ENCODE measurements at regions not wholly inside any gene's neighbourhood (a gene's known extent, or its start where the extent isn't known, plus 50 kb on each side); places are given as distances from the start of the nearest gene placed in this dataset.

DNA sequence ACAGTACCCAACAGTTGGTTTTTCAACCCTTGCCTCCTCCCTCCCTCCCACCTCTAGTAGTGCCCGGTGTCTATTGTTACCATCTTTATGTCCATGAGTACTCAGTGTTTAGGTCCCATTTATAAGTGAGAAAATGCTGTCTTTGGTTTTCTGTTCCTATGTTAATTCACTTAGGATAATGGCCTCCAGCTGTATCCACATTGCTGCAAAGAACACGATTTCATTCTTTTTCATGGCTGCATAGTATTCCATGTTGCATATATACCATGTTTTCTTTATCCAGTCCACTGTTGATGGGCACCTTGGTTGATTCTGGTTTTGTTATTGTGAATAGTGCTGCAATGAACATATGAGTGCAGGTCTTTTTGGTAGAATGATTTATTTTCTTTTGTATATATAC, 631.3 kb downstream of the MED13L start:
- no peak for DNase-seq (ENCODE audit: low read depth, low spot score)

DNA sequence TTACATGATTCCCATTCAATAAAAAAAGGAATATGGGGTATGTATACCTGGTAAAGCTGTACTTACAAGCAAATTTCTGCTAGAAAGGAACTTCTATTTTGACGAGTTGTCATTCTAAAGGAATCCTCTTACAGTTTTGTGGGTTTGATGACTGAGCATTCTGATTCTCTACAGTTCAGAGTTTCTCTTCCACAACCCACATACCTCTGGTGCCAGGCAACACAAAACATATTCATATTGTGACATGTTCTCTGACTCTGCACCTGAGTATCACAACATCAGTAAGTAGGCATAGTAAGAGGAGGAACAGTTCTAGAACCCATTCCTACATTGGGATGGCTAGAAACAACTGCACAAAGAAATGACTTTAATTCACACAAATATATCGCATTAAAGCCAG, 636.6 kb downstream of the MED13L start:
- DNase-seq (ENCODE audit: low read depth, low spot score) = no peak

DNA sequence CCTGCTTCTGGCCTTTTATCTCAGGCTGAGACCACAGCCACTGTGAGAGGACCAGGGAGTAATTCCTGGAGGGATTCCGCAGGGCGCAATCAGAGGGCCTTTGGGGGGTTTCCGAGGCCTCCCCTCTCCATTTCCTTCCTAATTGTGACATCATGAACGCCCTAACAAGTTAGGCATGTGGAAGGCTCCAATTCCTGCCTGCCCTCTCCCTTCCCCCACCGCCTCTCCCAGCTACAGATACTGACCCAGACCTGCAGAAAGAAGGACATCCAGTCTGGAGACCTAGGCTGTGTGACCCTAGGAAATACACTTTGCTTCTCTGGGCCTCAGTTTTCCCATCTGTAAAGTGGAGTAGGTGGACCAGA, 637.9 kb downstream of the MED13L start:
- DNase-seq (ENCODE audit: low read depth, low spot score) = no peak

DNA sequence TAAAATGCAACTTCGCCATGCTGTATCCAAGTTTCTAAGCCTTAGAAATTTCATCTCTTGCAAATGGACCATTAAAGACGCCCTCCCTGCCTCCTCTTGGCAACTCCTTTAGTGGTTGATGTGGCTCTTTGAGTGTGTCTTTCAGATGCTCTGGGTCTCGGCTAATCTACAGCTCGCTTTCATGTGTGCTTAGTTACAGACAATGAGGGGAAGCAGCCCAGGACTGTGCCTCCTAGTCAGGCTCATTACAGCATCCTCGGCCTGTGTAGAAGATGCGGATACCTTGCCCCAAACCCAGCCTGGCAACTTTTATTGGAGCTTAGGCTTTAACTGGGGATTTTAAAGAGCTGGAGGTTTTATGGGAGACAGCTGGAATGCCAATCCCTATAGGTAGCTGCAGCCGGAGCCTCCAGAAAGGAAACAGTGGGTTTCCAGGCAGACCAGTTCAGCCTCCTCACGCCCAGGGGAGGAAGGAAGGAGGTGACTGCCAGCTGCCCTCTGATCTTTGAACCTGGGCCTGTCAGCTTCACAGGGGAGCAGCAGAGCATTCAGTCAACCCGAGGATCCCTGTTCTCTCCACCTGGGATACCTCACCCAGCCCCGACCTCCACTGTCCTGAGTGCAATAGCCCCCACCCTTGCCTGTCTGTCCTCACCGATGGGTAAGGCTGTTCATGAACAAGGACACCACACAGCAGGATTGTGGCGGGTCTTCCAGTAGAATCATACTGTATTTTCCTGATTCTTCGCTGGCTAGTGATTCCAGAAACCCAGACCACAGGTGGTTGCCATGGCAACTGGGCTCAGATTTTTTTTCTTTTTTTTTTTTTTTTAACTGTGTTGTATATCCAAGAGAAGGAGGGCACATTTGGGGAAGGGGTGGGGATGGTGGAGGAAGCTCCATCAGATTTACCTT, 638.5 kb downstream of the MED13L start:
- DNase-seq (ENCODE audit: low read depth, low spot score) = no peak

DNA sequence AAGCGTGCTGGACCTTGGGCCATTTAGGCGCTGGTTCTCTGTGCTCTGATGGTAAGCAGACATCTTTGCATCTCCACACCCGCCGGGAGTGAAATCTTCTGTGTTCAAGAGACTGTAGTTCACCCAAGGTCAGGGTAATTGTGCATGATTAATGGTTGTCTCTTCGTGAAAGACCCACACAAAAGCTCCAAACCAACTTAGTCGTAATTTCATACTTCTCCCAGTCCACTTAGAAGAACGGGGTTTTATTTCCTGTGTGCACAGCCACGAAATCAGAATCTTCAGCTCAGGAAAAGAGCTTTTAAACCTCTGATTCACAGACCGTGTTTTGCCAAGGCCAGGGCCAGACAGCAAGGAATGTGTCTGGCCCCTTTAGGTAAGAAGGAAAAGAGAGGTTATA, 640.9 kb downstream of the MED13L start:
- DNase-seq (ENCODE audit: low read depth, low spot score) = no peak

DNA sequence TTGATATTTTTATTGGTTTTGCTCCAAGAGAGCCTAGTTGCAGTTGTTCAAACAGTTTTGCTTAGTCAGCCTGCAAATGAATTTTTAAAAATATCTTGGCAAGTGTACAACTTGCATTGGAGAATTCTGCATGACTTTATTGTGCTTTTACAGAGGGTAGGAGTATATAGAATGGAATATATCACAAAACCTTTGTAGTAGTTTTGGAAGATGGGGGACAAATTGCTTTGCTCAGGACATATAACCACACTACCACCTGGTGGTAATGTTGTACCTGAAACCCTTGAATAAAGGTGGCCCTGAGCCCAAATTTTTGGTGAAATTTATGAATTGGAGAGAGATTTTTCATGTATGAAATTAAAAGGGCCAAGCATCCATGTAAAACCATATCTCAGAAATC, 645.2 kb downstream of the MED13L start:
- DNase-seq (ENCODE audit: low read depth, low spot score) = no peak

DNA sequence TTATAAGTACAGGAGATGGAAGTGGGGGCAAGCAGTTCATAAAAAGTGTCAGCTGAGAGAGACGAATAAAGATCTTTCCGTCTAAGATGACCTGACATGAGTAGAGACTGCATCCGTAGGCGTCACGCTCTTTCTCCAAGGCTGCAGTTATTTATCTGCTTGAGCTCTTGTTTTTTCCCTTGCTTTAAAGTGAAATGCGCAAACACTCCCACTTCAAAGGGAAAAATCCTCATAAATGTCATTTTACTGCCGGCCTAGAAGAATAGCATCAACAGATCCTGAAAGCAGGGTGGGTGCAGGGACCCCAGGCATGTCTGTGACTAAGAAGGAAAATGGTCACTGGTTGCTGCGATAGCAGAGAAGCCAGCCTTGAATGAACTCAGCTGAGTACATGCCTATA, 647.4 kb downstream of the MED13L start:
- no peak for DNase-seq (ENCODE audit: low read depth, low spot score)

DNA sequence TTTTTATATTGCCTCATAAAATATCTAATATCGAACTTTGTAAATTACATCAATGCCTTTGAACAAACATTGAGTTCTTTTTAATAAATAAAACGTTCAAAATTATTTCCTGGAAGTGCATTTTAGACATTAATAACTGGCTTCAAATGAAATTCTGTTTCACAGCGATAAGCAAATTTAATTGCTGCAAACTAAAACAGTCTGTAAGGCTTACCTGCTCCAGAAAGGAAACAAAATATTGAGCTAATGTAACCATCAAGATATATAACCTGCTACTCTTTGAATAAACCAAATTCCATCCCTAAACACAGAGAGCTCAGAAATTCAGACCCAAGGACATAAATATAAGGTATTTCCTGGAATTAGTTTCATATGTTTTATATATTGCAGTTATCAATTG, 651.3 kb downstream of the MED13L start:
- no peak for DNase-seq (ENCODE audit: low read depth, low spot score)

DNA sequence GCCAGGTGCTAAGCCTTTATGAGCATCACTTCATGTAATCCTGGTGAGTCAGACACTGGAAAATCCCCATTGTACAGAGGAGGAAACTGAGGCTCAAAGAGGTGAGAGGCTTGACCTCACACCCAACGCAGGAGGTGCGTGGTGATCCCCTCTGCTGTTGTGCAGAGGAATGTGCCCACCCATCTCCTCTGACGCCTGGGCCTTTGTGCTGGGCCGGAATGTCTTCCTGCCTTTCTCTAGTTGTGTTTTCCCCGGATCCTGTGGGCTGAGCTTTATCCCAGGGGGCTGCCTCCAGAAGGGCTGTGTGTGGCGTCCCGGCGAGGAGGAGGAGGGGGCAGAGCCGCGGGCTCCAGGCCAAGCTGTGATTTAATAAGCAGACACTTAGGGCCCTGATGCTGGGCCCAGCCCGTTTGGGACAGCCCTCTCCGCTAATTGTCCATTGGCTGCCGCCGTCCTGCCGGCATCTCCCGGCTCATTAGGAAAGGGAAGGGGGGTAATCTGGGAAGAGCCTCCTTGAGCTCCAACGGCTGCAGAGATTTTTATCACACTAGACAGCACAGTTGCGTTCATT, 653.6 kb downstream of the MED13L start:
- no peak for DNase-seq (ENCODE audit: low read depth, low spot score)

DNA sequence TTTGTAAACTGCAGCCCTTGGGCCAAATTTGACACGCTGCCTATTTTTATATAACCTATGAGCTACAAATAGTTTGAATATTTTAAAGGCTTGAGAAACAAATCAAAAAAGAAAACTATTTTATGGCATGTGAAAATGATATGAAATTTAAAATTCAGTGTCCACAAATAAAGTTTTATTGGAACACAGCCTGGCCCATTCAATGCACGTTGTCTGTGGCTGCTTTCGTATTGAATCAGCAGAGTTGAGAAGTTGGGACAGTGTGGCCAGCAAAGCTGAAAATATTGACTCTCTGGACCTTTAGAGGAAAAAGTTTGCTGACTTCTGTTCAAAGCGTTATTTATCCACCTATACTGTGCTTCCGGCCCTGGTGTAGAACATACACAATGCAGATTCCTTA, 654.2 kb downstream of the MED13L start:
- no peak for DNase-seq (ENCODE audit: low read depth, low spot score)

DNA sequence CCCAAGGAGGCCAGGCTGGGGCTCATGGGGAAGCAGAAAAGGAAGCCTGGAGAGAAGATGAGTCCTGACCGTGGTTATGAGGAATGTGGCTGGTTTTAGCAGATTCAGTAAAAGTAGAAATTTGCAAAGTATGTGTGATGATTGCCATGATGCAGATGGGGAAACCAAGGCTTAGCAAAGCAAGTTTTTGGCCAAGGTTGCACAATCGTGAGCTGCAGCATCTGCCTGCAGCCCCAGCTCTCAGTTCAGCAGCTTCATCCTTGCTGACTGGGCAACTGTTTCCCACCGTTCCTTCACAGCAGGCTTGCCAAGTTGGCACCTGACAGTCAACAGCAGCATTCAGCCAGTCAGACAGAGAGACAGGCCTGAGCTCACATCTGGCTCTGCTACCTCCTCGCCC, 656.7 kb downstream of the MED13L start:
- no peak for DNase-seq (ENCODE audit: low read depth, low spot score)

DNA sequence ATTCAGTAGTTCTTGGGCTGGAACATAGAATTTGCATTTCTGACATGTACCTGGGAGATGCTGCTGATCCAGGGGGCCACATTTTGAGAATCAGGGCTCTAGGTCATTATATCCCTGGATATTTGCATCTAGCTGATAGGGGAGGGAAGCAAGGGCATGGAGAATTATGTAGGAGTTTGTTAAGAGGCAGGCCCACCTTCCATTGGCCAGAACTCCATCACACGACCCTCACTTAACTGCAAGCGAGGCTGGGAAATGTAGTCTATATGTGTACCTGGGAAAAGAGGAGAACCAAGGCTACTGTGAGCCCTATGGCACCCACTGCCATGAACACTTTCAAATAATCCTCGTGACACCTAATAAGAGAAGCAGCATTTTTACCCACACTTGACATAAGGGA, 657.6 kb downstream of the MED13L start:
- DNase-seq (ENCODE audit: low read depth, low spot score) = no peak

DNA sequence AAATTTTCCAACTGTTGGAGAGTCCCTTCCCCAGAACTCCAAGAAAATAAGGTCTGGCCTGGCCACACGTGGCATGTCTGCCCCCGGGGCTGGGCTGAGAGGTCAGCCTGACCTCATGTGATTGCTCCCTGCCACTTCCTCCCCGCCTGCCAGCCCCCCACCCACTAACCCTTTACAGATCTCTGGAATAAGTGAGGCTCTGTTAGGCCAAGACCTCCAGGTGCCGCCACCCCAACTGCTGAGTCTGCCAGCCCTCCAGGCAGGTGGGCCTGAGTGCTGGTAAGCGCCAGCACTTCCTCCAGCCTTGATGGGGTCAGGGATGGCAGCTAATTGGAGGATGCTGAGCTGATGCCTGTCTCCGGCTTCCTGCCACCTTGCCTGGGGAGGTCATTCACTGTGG, 658.4 kb downstream of the MED13L start:
- DNase-seq (ENCODE audit: low read depth, low spot score) = no peak

DNA sequence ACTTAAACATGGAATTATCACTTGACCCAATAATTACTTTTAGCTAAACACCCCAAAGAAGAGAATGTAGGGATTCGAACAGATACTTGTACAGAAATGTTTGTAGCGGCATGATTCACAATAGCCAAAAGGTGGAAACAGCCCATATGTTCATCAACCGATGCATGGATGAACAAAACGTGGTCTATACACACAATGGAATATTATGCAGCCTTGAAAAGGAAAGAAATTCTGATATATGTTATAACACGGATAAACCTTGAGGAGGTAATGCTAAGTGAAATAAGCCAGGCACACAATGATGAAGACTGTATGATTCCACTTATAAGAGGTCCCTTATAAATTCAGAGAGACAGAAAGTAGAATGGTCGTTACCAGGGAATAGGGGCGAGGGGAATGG, 659.4 kb downstream of the MED13L start:
- no peak for DNase-seq (ENCODE audit: low read depth, low spot score)

DNA sequence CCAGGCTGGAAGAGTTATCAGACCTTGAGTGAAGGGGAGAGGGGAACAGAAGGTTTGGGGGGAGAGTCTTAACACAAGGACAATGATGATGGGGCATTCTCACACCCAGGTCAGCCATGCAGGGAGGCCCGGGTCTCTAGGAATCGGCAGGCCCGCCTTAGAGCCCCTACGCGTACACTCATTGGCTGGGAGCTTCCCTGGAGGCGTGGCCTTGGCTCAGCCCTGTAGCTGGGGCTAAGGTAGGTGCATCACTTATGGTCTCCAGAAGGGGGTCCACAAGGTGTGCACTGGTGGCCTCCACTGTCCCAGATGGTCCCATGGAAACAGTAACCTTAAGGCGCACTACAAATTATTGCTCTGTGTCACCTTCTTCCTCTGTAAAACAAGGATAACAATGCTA, 660.1 kb downstream of the MED13L start:
- DNase-seq (ENCODE audit: low read depth, low spot score) = no peak

DNA sequence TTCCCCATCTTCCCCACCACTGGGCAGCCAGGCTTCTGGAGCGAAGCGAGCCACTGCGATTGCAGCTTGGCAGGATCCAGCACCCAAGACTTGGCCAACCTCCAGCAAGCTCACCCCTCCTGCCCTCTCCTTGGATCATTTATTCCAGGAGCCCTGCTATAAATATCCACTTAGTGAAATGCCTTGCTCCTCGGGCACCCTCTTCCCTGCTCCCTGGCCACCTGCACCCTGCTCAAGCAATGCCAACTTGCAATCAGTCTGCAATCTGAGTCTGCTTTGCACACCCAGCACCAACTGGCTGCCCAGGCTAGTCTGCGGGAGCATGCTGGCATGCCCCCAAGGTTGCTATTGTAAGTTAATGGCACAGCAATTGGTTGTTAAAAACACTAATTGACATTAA, 666.0 kb downstream of the MED13L start:
- DNase-seq (ENCODE audit: low read depth, low spot score) = no peak

DNA sequence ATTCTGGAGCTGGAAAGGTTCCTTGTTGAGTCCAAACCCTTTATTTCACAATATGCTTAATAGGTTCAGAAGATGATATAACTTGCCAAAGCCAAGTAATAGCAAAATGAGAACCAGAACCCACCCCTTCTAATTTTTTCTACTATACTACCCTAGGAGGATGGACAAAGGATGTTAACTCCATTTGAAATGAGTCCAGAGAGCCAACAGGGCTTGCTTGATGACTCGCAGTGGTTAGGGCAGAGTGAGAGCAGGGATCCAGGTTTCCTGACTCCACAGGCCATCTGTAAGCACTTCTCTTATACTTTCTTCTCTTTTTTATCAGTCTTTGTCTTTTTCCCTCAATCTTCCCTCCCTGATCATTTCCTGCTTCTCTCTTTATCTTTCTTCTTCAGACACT, 668.1 kb downstream of the MED13L start:
- no peak for DNase-seq (ENCODE audit: low read depth, low spot score)

DNA sequence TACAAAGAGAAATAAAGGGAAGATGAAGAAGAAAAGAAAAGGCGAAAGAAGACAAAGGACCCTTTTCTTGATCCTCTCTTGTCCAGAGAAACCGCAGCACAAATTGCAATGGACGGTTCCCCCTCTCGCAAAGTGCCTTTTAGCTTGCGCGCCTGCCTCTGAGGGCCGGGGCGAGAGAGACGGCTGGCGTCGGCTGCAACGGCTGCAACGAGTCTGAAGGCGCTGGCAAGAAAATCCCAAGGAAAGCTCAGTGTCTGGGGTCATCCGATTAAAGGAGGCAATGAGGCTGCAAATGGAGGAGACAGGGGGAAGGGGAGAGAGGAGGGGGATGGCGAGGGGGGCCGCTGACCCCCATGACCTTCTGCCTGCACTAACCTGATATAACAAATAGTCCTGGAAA, 671.5 kb downstream of the MED13L start:
- DNase-seq (ENCODE audit: low read depth, low spot score) = no peak

DNA sequence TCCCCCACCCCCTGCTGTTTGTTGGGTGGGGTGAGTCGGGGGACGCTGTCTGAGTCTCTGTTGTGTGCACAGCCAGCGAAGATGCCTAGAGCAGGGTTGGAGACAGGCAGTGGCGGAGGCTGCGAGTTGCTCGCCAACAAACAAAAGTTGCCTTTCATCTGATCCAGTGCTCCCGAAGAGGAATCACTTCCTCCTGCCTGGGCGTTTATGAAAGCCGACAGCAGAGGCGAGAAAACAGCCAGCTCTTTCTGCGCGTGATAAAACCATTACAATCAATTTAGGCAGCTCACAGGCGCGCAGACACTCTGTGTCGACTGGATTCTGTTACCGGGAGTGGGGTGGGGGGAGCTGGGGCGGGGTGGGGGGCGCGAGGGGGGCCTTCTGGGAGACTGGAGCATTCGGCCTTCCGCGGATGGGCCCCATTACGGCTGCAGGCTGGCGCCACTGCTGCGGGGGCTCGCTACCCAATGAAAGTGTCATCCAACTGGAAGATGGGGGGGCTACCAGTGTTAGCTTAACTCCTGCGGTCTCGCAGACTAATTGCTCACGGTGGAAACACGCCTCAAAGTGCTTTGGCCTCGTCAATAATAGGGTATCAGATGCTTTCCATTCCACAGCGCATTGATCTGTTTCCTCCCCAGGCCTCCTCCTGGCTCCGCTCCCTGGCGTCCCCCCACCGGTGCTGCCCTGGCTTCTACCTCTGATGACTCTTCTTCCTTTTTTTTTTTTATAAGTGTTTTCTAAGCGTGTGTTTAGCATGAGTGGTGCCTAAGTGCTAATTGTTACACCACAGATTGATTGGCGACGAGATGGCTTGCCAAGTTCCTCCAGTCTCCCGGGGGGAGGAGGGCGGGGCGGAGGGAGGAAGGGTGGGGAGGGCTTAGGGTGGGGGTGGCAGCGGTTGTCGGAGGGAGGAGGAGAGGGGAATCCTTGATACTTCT, 678.4 kb downstream of the MED13L start:
- no peak for DNase-seq (ENCODE audit: low read depth, low spot score)

DNA sequence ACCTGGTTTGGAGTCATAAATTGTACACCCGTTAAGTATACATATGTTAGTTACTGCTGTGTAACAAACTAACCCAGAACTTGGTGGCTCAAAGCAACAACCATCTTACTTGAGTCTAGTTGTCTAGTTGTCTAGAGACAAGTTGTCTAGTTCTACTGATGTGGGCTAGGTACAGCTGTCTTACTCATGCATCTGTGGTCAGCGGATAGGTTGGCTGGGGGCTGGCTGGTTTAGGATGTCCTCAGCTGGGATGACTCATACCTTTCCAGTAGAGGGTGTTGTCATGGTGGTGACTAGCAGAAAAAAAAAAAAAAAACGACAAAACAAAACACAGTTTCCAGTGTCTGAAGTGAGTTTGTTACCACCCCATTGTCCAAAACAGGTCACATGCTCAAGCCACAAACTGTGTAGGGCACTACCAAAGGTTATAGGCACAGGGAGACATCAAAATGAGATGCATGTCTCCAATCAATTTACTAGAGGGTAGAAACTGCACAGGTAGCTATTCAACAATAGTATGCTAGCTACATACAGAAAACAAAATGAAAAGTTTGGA, 680.3 kb downstream of the MED13L start:
- no peak for DNase-seq (ENCODE audit: low read depth, low spot score)

DNA sequence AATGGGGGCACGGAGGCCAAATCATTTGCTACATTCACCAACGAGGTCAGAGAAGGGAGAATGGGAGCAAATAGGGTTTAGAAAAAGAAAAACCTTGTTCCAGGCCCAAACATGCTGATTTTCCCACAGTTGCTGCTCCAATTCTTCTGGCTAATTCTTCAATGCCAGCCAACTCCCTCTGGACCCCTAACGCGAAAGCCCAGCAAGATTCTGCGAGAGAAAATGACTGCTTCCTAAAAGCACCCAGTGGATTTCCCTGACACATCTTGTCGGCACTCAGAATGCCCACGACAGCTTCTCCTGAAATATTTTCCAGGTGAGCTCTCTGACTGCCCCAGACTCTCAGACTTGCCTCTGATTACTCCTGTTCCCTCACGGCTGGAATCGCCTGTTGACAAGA, 689.4 kb downstream of the MED13L start:
- DNase-seq (ENCODE audit: low read depth, low spot score) = no peak

DNA sequence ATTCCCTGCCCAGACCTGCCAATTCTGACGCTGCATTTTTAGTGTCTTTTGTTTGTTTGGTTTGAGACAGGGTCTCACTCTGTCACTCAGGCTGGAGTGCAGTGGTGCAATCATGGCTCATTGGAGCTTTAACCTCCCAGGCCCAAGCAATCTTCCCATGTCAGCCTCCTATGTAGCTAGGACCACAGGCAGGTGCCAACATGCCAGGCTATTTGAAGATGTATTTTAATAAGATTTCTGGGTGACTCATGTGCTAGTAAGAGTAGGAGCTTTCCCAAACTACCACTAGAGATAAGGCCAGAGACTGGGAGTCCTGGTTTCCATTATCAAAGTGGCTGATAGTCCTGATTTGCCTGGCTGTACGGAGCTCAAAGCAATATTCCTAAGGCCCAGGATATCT, 693.3 kb downstream of the MED13L start:
- no peak for DNase-seq (ENCODE audit: low read depth, low spot score)

All from smooth muscle cell of the brain vasculature (primary cell).